Fibroblast of lung (primary cell): ENCODE measurements at regions not wholly inside any gene's neighbourhood (a gene's known extent, or its start where the extent isn't known, plus 50 kb on each side); places are given as distances from the start of the nearest gene placed in this dataset.
"Not testable (repeated sequence)": the region's sequence is repeated elsewhere in the genome, so short reads cannot be mapped to it uniquely, and the experiment has no call there.

ENCODE experiments used
- DNase-seq, 2 donors: peaks; one replicate each; pipeline versions ENCODE4 v3.0.0 to v3.0.0-alpha.2; 2010; ENCODE audit warnings: low read depth in 2 of 2
- H2AFZ ChIP-seq: 2 replicates; pipeline ENCODE4 v1.5.1; 2012; ENCODE audit warnings: low read length, control low read depth, inconsistent platforms
- H3K27ac ChIP-seq: 2 replicates; pipeline ENCODE4 v1.5.1; 2011; ENCODE audit warnings: low read length, control low read depth; ENCODE audit not compliant: insufficient read depth
- H3K27me3 ChIP-seq: 2 replicates; pipeline ENCODE4 v1.5.1; 2011; ENCODE audit warnings: mild to moderate bottlenecking, low read length; ENCODE audit not compliant: control insufficient read depth, insufficient read depth
- H3K36me3 ChIP-seq: 2 replicates; pipeline ENCODE4 v1.5.1; 2011; ENCODE audit warnings: low read length; ENCODE audit not compliant: control insufficient read depth, insufficient read depth
- H3K4me1 ChIP-seq: 2 replicates; pipeline ENCODE4 v1.5.1; 2011; ENCODE audit warnings: low read length; ENCODE audit not compliant: control insufficient read depth, insufficient read depth; ENCODE audit errors: extremely low read depth
- H3K4me2 ChIP-seq: 2 replicates; pipeline ENCODE4 v1.5.1; 2011; ENCODE audit warnings: low read length, control low read depth; ENCODE audit not compliant: insufficient read depth; ENCODE audit errors: extremely low read depth
- H3K4me3 ChIP-seq, 4 experiments: fragments of 200-600 bp in 1 of 4; sonication (generic) in 1 of 4; replicated peaks in 1 of 4; 2 replicates each; pipeline ENCODE4 v1.5.1; 2011 to 2016; ENCODE audit warnings: low read length in 4 of 4, low read depth in 3 of 4, mild to moderate bottlenecking in 3 of 4, control low read depth in 2 of 4, inconsistent platforms in 1 of 4, mixed read lengths in 1 of 4; ENCODE audit not compliant: insufficient read depth in 1 of 4; ENCODE audit errors: control extremely low read depth in 1 of 4
- H3K79me2 ChIP-seq: 2 replicates; pipeline ENCODE4 v1.5.1; 2012; ENCODE audit warnings: mild to moderate bottlenecking, low read length, inconsistent platforms; ENCODE audit not compliant: control insufficient read depth, insufficient read depth
- H3K9ac ChIP-seq: 2 replicates; pipeline ENCODE4 v1.5.1; 2011; ENCODE audit warnings: mild to moderate bottlenecking, low read length, control low read depth; ENCODE audit not compliant: insufficient read depth
- H3K9me3 ChIP-seq: 2 replicates; pipeline ENCODE4 v1.5.1; 2012; ENCODE audit warnings: low read depth, low read length; ENCODE audit not compliant: control insufficient read depth, insufficient read depth
- H4K20me1 ChIP-seq: 2 replicates; pipeline ENCODE4 v1.5.1; 2011; ENCODE audit warnings: low read length; ENCODE audit not compliant: control insufficient read depth, insufficient read depth; ENCODE audit errors: extremely low read depth
- CTCF ChIP-seq, 2 donors: IDR thresholded peaks in 1 of 2; conservative IDR thresholded peaks in 1 of 2; 1 replicate in 1 of 2; 2 replicates in 1 of 2; pipeline ENCODE4 v1.5.1; 2011 to 2012; ENCODE audit warnings: low read length in 2 of 2, control low read depth in 1 of 2, inconsistent platforms in 1 of 2, low read depth in 1 of 2, mild to moderate bottlenecking in 1 of 2
- EZH2 ChIP-seq: IDR thresholded peaks from 2 replicates; pipeline ENCODE4 v1.5.1; 2012; ENCODE audit warnings: low read length, control low read depth, mild to moderate bottlenecking; ENCODE audit errors: missing control alignments

- H3K9me3 ChIP-seq: no peaks in the 10 kb centered on the region
- TF ChIP-seq EZH2: no peak
- TF ChIP-seq CTCF (conservative IDR thresholded peaks at IDR 0.05 in 1 of 2, IDR thresholded peaks at IDR 0.05 in 1 of 2; ENCODE audit: low read depth in 1 of 2, low read length in 2 of 2): no peak
- H2AFZ ChIP-seq: no peak overlapping the region
- DNase-seq: no peak
- H4K20me1 ChIP-seq: no peaks in the 10 kb centered on the region
- H3K4me2 ChIP-seq: no peak overlapping the region
- H3K9ac ChIP-seq: no peak overlapping the region
- H3K4me1 ChIP-seq: no peaks in the 10 kb centered on the region
- no peaks in the 10 kb centered on the region for H3K79me2 ChIP-seq
- H3K27ac ChIP-seq: no peak overlapping the region
- H3K36me3 ChIP-seq: no peaks in the 10 kb centered on the region
- no peak overlapping the region for H3K4me3 ChIP-seq
- H3K27me3 ChIP-seq: no peaks in the 10 kb centered on the region
Measured at GRCh38 chr14:57046175-57046574, 222.5 kb downstream of the EXOC5 start.

- not testable (repeated sequence) for H3K27me3 ChIP-seq, H3K79me2 ChIP-seq, H4K20me1 ChIP-seq, H3K9me3 ChIP-seq, H3K27ac ChIP-seq, H3K9ac ChIP-seq, H3K36me3 ChIP-seq, DNase-seq, H3K4me3 ChIP-seq, H2AFZ ChIP-seq, H3K4me1 ChIP-seq, H3K4me2 ChIP-seq
Measured at GRCh38 chr14:57044101-57044973, 224.4 kb downstream of the EXOC5 start.

GRCh38 chr14:57038689-57039088 is 228.4 kb upstream of the OTX2 start:
- TF ChIP-seq CTCF (conservative IDR thresholded peaks at IDR 0.05 in 1 of 2, IDR thresholded peaks at IDR 0.05 in 1 of 2; ENCODE audit: low read depth in 1 of 2, low read length in 2 of 2): no peak
- TF ChIP-seq EZH2: no peak
- H2AFZ ChIP-seq: no peak overlapping the region

More at GRCh38 chr14:57038689-57039088, 228.4 kb upstream of the OTX2 start:
- Histone ChIP-seq H3K27me3 (no peaks in the 10 kb centered on the region), H3K4me3 (no peak overlapping the region), H3K4me1 (no peaks in the 10 kb centered on the region), H3K36me3 (no peaks in the 10 kb centered on the region), H3K79me2 (no peaks in the 10 kb centered on the region), H4K20me1 (no peaks in the 10 kb centered on the region), H3K9ac (no peak overlapping the region), H3K4me2 (no peak overlapping the region), H3K9me3 (no peaks in the 10 kb centered on the region), H3K27ac (no peak overlapping the region)
- DNase-seq: no peak
